Caco-2 (cell line): ENCODE measurements at regions not wholly inside any gene's neighbourhood (a gene's known extent, or its start where the extent isn't known, plus 50 kb on each side); places are given as distances from the start of the nearest gene placed in this dataset.

Source experiments
- BruUV-seq: library from RNA; stranded (reverse); fragments of 400-500 nt; replicated peaks from 2 replicates; lab custom pipeline; 2021; lab: Mats Ljungman, UMichigan
- CTCF ChIA-PET: fragments of 300-600 bp; sonication (Branson Sonifier 250); formaldehyde crosslinking; loops from one replicate; lab custom pipeline; 2022; ENCODE audit warnings: antibody characterized with exemption; lab: Charles Lee
- POLR2A ChIA-PET: fragments of 300-600 bp; sonication (Branson Sonifier 250); formaldehyde crosslinking; loops from one replicate; lab custom pipeline; 2022; ENCODE audit warnings: antibody characterized with exemption; lab: Charles Lee
- DNase-seq, 2 experiments: peaks; one replicate each; pipeline versions ENCODE4 v3.0.0 to v3.0.0-alpha.2; 2020 to 2022
- H3K27me3 ChIP-seq: replicated peaks from 2 replicates; pipeline ENCODE4 v1.6.0; 2011; ENCODE audit warnings: low read length; ENCODE audit not compliant: control insufficient read depth, insufficient read depth
- H3K36me3 ChIP-seq: 2 replicates; pipeline ENCODE4 v1.5.1; 2011; ENCODE audit warnings: low read length; ENCODE audit not compliant: control insufficient read depth, insufficient read depth
- H3K4me1 ChIP-seq: fragments of 250-450 bp; sonication (Bioruptor Pico); 2 replicates; pipeline ENCODE4 v1.5.1; 2020; ENCODE audit warnings: mild to moderate bottlenecking
- H3K4me3 ChIP-seq: 2 replicates; pipeline ENCODE4 v1.5.1; 2011; ENCODE audit warnings: low read depth, mild to moderate bottlenecking, control low read depth, low read length
- H3K9me3 ChIP-seq: fragments of 250-450 bp; sonication (Bioruptor Pico); 2 replicates; pipeline ENCODE4 v1.5.1; 2020; ENCODE audit warnings: mild to moderate bottlenecking, moderate library complexity
- H3K27ac Mint-ChIP-seq: one replicate; pipeline ENCODE4 v1.8.0; 2022; ENCODE audit warnings: mixed read lengths; ENCODE audit not compliant: unreplicated experiment
- H3K27me3 Mint-ChIP-seq: one replicate; pipeline ENCODE4 v1.8.0; 2022; ENCODE audit warnings: mixed read lengths; ENCODE audit not compliant: insufficient read depth, unreplicated experiment
- H3K36me3 Mint-ChIP-seq: one replicate; pipeline ENCODE4 v1.8.0; 2022; ENCODE audit warnings: mild to moderate bottlenecking, mixed read lengths; ENCODE audit not compliant: insufficient read depth, unreplicated experiment
- H3K4me1 Mint-ChIP-seq: one replicate; pipeline ENCODE4 v1.8.0; 2022; ENCODE audit warnings: low read depth, mixed read lengths; ENCODE audit not compliant: unreplicated experiment
- H3K4me3 Mint-ChIP-seq: one replicate; pipeline ENCODE4 v1.8.0; 2022; ENCODE audit warnings: mild to moderate bottlenecking, moderate library complexity, mixed read lengths; ENCODE audit not compliant: unreplicated experiment
- H3K9me3 Mint-ChIP-seq: one replicate; pipeline ENCODE4 v1.8.0; 2022; ENCODE audit warnings: mixed read lengths; ENCODE audit not compliant: unreplicated experiment
- intact Hi-C: fragments of 100-400 bp; cut with micrococcal nuclease; formaldehyde crosslinking; loops from one replicate; pipeline ENCODE4 v1.10.0; 2022; ENCODE audit not compliant: unreplicated experiment
- TF ChIP-seq, protein P1 (sequence below), 2 experiments: fragments of 200-600 bp in 1 of 2; IDR thresholded peaks; 1 replicate in 1 of 2; 2 replicates in 1 of 2; pipeline versions ENCODE4 v1.5.1 to v1.8.0; 2011 to 2022; ENCODE audit warnings: antibody characterized with exemption in 1 of 2, control low read depth in 1 of 2, inconsistent platforms in 1 of 2, low read depth in 1 of 2, low read length in 1 of 2, mild to moderate bottlenecking in 1 of 2, moderate library complexity in 1 of 2; ENCODE audit not compliant: insufficient read depth in 1 of 2, severe bottlenecking in 1 of 2, unreplicated experiment in 1 of 2

DNA sequence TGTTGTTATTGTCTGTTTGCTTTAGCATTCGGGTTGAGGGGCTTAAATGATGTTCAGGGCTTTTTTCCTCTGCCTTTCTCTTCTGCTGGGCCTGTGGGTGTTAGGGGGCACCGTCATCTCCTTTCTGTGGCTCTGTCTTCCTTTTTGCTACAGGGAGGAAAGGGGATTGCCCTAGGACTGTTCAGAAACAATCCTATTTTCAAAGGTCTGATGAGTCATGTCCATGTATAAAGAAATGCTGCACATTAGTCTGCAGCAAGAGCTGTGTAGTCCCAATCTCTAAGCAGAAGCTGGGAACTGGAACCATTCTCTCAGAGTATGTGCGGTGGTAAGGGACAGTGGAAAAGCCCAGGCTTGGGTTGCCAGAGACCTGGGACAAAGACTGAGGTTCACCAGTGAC, 462.3 kb downstream of the OMA1 start:
- Mint-ChIP-seq H3K4me1 (no peaks in the 10 kb centered on the region), H3K9me3 (no peaks in the 10 kb centered on the region), H3K4me3 (no peak overlapping the region), H3K36me3 (no peaks in the 10 kb centered on the region), H3K27ac (no peak overlapping the region), H3K27me3 (peaks cover 4% of the 10 kb centered on the region)
- intact Hi-C loops = no loop called here
- H3K4me1 ChIP-seq = no peaks in the 10 kb centered on the region
- no peak for DNase-seq
- no peaks in the 10 kb centered on the region for H3K27me3 ChIP-seq
- CTCF ChIA-PET = no interaction called here
- POLR2A ChIA-PET = no interaction called here
- H3K36me3 ChIP-seq = no peaks in the 10 kb centered on the region
- BruUV-seq = no TSS peak
- TF ChIP-seq, protein P1, sequence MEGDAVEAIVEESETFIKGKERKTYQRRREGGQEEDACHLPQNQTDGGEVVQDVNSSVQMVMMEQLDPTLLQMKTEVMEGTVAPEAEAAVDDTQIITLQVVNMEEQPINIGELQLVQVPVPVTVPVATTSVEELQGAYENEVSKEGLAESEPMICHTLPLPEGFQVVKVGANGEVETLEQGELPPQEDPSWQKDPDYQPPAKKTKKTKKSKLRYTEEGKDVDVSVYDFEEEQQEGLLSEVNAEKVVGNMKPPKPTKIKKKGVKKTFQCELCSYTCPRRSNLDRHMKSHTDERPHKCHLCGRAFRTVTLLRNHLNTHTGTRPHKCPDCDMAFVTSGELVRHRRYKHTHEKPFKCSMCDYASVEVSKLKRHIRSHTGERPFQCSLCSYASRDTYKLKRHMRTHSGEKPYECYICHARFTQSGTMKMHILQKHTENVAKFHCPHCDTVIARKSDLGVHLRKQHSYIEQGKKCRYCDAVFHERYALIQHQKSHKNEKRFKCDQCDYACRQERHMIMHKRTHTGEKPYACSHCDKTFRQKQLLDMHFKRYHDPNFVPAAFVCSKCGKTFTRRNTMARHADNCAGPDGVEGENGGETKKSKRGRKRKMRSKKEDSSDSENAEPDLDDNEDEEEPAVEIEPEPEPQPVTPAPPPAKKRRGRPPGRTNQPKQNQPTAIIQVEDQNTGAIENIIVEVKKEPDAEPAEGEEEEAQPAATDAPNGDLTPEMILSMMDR (IDR thresholded peaks at IDR 0.05; ENCODE audit: insufficient read depth in 1 of 2, low read depth in 1 of 2, low read length in 1 of 2, severe bottlenecking in 1 of 2, unreplicated experiment in 1 of 2) = no peak
- no peaks in the 10 kb centered on the region for H3K9me3 ChIP-seq
- H3K4me3 ChIP-seq = no peak overlapping the region

DNA sequence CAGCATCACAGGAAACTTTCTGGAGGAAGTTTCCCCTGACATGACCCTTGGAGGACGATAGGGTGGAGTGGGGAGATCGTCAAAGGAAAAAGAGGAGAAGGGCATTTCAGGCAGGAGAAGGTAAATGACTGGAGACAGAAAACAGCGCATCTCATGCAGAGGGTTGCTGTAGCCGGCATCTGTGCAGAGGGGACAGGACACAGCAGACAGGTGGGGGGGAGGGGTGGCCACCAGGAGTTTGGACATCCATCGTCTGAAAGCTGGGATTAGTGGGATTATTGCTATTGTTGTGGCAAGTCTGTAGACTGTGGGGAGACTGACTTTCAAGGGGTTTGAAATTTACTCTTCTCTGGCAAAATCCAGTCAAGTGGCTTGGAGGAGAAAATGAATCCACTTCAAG, 463.9 kb downstream of the OMA1 start:
- Mint-ChIP-seq H3K4me1 (no peaks in the 10 kb centered on the region), H3K27me3 (peaks cover 4% of the 10 kb centered on the region), H3K9me3 (no peaks in the 10 kb centered on the region), H3K36me3 (no peaks in the 10 kb centered on the region), H3K27ac (no peak overlapping the region), H3K4me3 (no peak overlapping the region)
- H3K4me3 ChIP-seq = no peak overlapping the region
- intact Hi-C loops = no loop called here
- no TSS peak for BruUV-seq
- CTCF ChIA-PET = no interaction called here
- TF ChIP-seq, protein P1 (IDR thresholded peaks at IDR 0.05; ENCODE audit: insufficient read depth in 1 of 2, low read depth in 1 of 2, low read length in 1 of 2, severe bottlenecking in 1 of 2, unreplicated experiment in 1 of 2) = no peak
- no peaks in the 10 kb centered on the region for H3K36me3 ChIP-seq
- H3K4me1 ChIP-seq = no peaks in the 10 kb centered on the region
- H3K9me3 ChIP-seq = no peaks in the 10 kb centered on the region
- no peak for DNase-seq
- POLR2A ChIA-PET = no interaction called here
- no peaks in the 10 kb centered on the region for H3K27me3 ChIP-seq

DNA sequence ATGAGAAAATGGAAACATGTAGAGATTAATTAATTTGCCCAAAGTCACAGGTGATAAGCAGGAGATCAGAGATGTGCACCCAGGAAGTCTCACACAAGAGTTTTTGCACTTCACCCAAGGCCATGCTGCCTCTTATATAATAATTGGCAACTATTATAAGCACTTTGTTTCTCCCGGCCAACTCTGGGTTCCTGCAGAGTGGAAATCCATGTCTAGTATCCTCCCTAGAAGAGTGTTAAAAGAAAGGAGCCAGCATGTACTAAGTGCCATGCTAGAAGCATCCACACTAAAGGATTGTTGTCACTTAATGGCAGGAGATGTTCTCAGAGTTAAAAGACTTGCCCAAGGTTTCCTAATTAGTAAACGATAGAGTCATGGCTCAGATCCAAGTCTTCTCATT, 470.3 kb downstream of the OMA1 start:
- intact Hi-C loops = no loop called here
- H3K36me3 Mint-ChIP-seq = no peaks in the 10 kb centered on the region
- DNase-seq = no peak
- no peak overlapping the region for H3K27ac Mint-ChIP-seq
- Histone ChIP-seq H3K27me3 (no peaks in the 10 kb centered on the region), H3K4me1 (no peaks in the 10 kb centered on the region), H3K9me3 (no peaks in the 10 kb centered on the region), H3K4me3 (no peak overlapping the region), H3K36me3 (no peaks in the 10 kb centered on the region)
- ChIA-PET POLR2A (no interaction called here), CTCF (no interaction called here)
- no peaks in the 10 kb centered on the region for H3K27me3 Mint-ChIP-seq
- H3K4me1 Mint-ChIP-seq = no peaks in the 10 kb centered on the region
- no peak overlapping the region for H3K4me3 Mint-ChIP-seq
- TF ChIP-seq, protein P1 (IDR thresholded peaks at IDR 0.05; ENCODE audit: insufficient read depth in 1 of 2, low read depth in 1 of 2, low read length in 1 of 2, severe bottlenecking in 1 of 2, unreplicated experiment in 1 of 2) = no peak
- BruUV-seq = no TSS peak
- H3K9me3 Mint-ChIP-seq = no peaks in the 10 kb centered on the region
